ENCODE measurements at regions not wholly inside any gene's neighbourhood (a gene's known extent, or its start where the extent isn't known, plus 50 kb on each side); places are given as distances from the start of the nearest gene placed in this dataset.
"Not testable (repeated sequence)": the region's sequence is repeated elsewhere in the genome, so short reads cannot be mapped to it uniquely, and the experiment has no call there.

GRCh38 chr14:83913476-83913875 lies 1616.5 kb upstream of the FLRT2 start:
- no peak for DNase-seq
- ATAC-seq (replicated peaks): no peak
- Mint-ChIP-seq H3K27me3 (no peaks in the 10 kb centered on the region), H3K27ac (no peak overlapping the region), H3K4me3 (no peak overlapping the region), H3K4me1 (no peaks in the 10 kb centered on the region), H3K9me3 (peaks cover 4 to 10% of the 10 kb centered on the region in 2 donors), H3K36me3 (no peaks in the 10 kb centered on the region)

DNA sequence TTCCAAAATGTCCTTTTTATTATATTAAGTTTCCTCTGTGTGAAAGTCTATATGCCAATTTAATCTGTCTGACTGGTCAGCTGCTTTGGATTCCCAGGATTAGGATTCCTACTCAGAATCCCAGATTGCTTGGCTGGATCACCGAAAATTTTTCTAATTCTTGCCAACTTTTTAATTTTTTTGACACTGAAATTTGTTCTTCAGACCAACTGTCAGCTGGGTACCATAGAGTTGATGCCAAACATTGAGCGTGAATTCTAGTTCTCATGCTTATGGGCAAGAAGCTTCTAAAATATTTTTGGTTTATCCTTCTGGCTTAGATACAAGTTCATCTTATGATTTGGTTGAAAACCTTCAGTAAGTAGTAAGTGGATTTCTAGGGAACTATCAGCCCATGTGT lies 1611.4 kb upstream of the FLRT2 start:
- DNase-seq (no peak), ATAC-seq (replicated peaks) (no peak)
- no peak overlapping the region for H3K4me3 Mint-ChIP-seq
- H3K4me1 Mint-ChIP-seq: no peaks in the 10 kb centered on the region
- H3K27ac Mint-ChIP-seq: no peak overlapping the region
- no peaks in the 10 kb centered on the region for H3K36me3 Mint-ChIP-seq
- peaks cover 4 to 5% of the 10 kb centered on the region in 2 donors for H3K9me3 Mint-ChIP-seq
- no peaks in the 10 kb centered on the region for H3K27me3 Mint-ChIP-seq

DNA sequence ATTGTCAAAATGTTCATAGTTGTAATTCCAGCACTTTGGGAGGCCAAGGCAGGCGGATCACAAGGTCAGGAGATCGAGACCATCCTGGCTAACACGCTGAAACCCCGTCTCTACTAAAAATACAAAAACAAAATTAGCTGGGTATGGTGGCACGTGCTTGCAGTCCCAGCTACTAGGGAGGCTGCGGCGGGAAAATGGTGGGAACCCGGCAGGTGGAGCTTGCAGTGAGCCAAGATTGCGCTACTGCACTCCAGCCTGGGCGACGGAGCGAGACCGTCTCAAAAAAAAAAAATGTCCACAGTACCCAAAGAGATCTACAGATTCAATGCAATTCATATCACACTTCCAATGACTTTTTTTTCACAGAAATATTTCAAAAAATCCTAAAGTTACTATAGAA lies 1610.3 kb upstream of the FLRT2 start:
- not testable (repeated sequence) for H3K27me3 Mint-ChIP-seq; H3K4me1 Mint-ChIP-seq; H3K9me3 Mint-ChIP-seq; H3K27ac Mint-ChIP-seq; DNase-seq; H3K4me3 Mint-ChIP-seq; ATAC-seq (replicated peaks); H3K36me3 Mint-ChIP-seq

GRCh38 chr14:83923842-83924241 lies 1606.1 kb upstream of the FLRT2 start:
- no peak overlapping the region for H3K4me3 Mint-ChIP-seq
- no peaks in the 10 kb centered on the region for H3K27me3 Mint-ChIP-seq
- H3K36me3 Mint-ChIP-seq: no peaks in the 10 kb centered on the region
- H3K9me3 Mint-ChIP-seq: peaks cover 0 to 3% of the 10 kb centered on the region in 2 donors
- ATAC-seq (replicated peaks) (no peak), DNase-seq (no peak)
- no peak overlapping the region for H3K27ac Mint-ChIP-seq
- no peaks in the 10 kb centered on the region for H3K4me1 Mint-ChIP-seq

GRCh38 chr14:83924259-83924658 lies 1605.7 kb upstream of the FLRT2 start:
- no peak overlapping the region for H3K4me3 Mint-ChIP-seq
- H3K9me3 Mint-ChIP-seq: peaks cover 0 to 6% of the 10 kb centered on the region in 2 donors
- no peak overlapping the region for H3K27ac Mint-ChIP-seq
- DNase-seq (no peak), ATAC-seq (replicated peaks) (peak in 1 of 2 donors; percentile 19)
- H3K4me1 Mint-ChIP-seq: no peaks in the 10 kb centered on the region
- no peaks in the 10 kb centered on the region for H3K36me3 Mint-ChIP-seq
- no peaks in the 10 kb centered on the region for H3K27me3 Mint-ChIP-seq

DNA sequence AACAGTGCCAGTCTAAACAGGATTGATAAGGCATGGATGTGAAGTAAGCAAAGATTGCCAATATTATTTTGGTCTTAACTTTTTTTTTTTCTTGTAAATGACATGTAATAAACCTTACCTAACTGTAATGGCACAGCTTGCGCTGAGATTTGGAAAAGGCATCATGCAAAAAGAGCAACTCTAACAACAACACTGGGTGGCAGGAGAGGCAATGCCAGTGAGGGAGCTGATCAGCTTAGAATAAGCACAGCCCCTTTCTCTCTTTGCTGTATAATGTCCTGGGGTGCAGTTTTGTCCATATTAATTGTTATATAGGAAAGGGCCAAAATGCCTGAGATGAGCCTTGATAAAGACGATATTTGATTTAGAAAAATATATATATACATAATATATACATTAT lies 1589.7 kb upstream of the FLRT2 start:
- Mint-ChIP-seq H3K4me3 (no peak overlapping the region), H3K27me3 (no peaks in the 10 kb centered on the region), H3K36me3 (no peaks in the 10 kb centered on the region), H3K4me1 (no peaks in the 10 kb centered on the region), H3K9me3 (peaks cover 13 to 17% of the 10 kb centered on the region in 2 donors), H3K27ac (no peak overlapping the region)
- DNase-seq (no peak), ATAC-seq (replicated peaks) (no peak)

DNA sequence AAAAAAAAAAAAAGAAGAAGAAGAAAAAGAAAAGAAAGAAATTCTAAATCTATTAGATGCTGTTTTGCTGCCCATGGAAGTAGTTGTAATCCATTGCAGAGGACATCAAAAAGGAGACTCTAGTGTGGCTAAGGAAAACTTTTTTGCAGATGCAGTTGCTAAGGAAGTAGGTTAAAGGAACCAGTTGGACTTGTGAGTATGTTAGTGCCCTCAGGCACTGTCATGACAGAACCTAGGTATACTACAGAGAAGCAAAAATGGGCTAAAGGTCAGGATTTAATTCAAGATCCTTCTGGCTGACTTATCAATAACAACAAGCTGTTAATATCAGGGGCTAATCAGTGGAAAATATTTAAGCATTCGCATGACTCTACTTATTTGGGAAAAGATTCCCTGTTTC lies 1571.6 kb upstream of the FLRT2 start:
- Mint-ChIP-seq H3K4me1 (no peaks in the 10 kb centered on the region), H3K27me3 (no peaks in the 10 kb centered on the region), H3K9me3 (peaks cover 3 to 8% of the 10 kb centered on the region in 2 donors), H3K36me3 (no peaks in the 10 kb centered on the region), H3K27ac (no peak overlapping the region), H3K4me3 (no peak overlapping the region)
- ATAC-seq (replicated peaks) (no peak), DNase-seq (no peak)

DNA sequence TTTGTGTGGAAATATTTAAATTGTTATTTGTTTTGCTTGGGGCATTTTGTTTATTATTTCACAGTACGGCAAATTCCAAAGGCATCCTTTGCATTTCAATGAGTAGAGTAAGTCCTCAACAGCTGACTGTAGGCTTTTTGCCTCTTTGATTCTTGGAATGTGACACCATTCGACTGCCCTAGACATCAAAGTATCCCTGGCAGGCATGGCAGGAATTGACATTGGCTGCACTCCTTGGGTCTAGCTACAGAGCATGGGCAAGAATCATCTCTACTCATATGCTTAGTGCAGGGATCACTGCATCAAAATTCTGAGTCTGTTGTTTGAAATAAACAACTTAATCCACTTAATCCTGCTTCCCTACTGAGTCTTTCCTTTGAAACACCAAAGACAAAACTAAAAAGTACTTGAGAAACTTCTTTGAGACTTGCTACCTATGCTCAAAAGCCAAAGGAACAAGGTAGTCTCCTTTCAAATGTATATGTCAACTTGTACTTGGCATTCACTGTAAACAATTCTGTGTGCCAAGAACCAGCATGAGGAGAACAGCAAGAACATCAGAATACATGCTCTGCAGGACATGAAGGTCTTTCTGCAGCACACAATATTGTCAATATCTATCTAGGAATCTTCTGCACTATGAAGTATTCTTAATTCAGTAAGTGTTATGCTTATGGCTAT lies 1569.0 kb upstream of the FLRT2 start:
- H3K27ac Mint-ChIP-seq: no peak overlapping the region
- peaks cover 7 to 9% of the 10 kb centered on the region in 2 donors for H3K9me3 Mint-ChIP-seq
- no peaks in the 10 kb centered on the region for H3K27me3 Mint-ChIP-seq
- no peak for ATAC-seq (replicated peaks)
- H3K36me3 Mint-ChIP-seq: no peaks in the 10 kb centered on the region
- no peak for DNase-seq
- H3K4me1 Mint-ChIP-seq: no peaks in the 10 kb centered on the region
- no peak overlapping the region for H3K4me3 Mint-ChIP-seq

DNA sequence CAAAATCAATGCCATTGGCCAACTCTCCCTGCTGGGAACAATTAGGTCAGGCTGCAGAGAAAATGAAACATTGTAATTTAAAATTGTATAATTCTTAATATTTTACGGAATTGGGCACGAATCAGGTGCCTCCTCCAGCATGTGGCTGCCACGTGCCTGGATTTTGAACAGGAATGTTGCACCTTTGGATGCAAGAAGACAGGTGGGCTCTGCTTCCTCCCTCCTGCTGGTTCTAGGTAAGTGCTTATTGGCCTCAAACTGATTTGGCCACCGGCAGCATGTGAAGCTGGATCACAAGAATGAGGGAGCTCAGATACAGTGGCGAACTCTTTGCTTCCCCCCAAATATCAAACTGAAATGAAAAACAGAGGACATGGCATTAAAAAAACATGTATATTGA lies 1559.9 kb upstream of the FLRT2 start:
- ATAC-seq (replicated peaks): no peak
- Mint-ChIP-seq H3K36me3 (no peaks in the 10 kb centered on the region), H3K4me3 (no peak overlapping the region), H3K9me3 (peaks cover 0 to 15% of the 10 kb centered on the region in 2 donors), H3K27ac (no peak overlapping the region), H3K4me1 (no peaks in the 10 kb centered on the region), H3K27me3 (no peaks in the 10 kb centered on the region)
- no peak for DNase-seq

GRCh38 chr14:83972631-83973030 lies 1557.3 kb upstream of the FLRT2 start:
- Mint-ChIP-seq H3K4me3 (no peak overlapping the region), H3K4me1 (no peaks in the 10 kb centered on the region), H3K9me3 (peaks cover 0 to 10% of the 10 kb centered on the region in 2 donors)

DNA sequence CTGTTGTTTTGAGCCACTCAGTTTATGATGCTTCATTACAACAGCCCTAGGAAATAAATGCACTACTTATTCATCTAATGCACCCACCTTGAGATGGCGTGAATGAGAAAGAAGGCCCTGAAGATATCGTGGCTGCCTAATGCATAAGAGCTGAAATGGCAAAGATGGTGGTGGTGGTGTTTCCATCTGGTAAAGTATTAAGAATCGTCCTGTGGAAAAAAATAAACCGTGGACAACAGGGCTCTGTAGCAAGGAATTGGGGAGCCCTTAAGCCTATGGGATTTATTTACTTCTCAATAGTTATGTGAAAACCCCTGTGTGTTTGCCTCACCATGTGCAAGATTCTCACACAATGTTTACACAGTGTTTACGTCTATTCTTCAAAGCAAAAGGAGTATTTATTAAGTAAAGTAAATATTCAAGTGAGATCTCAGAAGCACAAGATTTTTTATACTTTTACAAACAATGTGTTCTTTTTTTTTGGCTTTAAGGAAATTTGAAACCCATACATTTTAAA lies 1555.2 kb upstream of the FLRT2 start:
- Mint-ChIP-seq H3K4me1 (no peaks in the 10 kb centered on the region), H3K36me3 (no peaks in the 10 kb centered on the region), H3K27ac (no peak overlapping the region), H3K9me3 (peaks cover 0 to 10% of the 10 kb centered on the region in 2 donors), H3K27me3 (no peaks in the 10 kb centered on the region), H3K4me3 (no peak overlapping the region)
- DNase-seq (no peak), ATAC-seq (replicated peaks) (no peak)

More at GRCh38 chr14:83972631-83973030, 1557.3 kb upstream of the FLRT2 start:
- DNase-seq: no peak
- no peaks in the 10 kb centered on the region for H3K36me3 Mint-ChIP-seq
- H3K27ac Mint-ChIP-seq: no peak overlapping the region
- no peak for ATAC-seq (replicated peaks)
- no peaks in the 10 kb centered on the region for H3K27me3 Mint-ChIP-seq

DNA sequence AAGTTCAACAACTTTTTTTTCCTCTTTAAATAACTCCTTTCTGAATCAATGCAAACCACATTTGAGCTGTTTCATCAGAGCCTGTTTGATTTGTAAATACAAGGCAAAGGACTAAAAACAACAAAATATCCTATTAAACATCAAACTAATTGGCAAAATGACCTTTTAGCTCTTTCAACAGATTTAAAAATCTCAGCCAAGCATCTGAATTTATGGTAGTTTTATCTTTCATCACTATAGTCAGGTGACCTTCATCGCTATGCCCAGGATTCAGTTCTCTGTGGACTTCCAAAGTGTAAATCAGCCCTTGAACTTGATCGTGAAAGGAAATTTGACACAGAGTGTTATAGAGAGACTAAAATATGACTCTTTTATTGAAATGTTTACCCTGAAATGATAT lies 1554.5 kb upstream of the FLRT2 start:
- H3K27ac Mint-ChIP-seq: no peak overlapping the region
- H3K27me3 Mint-ChIP-seq: no peaks in the 10 kb centered on the region
- ATAC-seq (replicated peaks) (no peak), DNase-seq (no peak)
- H3K36me3 Mint-ChIP-seq: no peaks in the 10 kb centered on the region
- peaks cover 0 to 10% of the 10 kb centered on the region in 2 donors for H3K9me3 Mint-ChIP-seq
- no peaks in the 10 kb centered on the region for H3K4me1 Mint-ChIP-seq
- no peak overlapping the region for H3K4me3 Mint-ChIP-seq

GRCh38 chr14:83975841-83976770 lies 1553.8 kb upstream of the FLRT2 start:
- H3K4me1 Mint-ChIP-seq: no peaks in the 10 kb centered on the region
- DNase-seq (no peak), ATAC-seq (replicated peaks) (no peak)
- H3K36me3 Mint-ChIP-seq: no peaks in the 10 kb centered on the region
- no peak overlapping the region for H3K27ac Mint-ChIP-seq
- H3K9me3 Mint-ChIP-seq: peaks cover 0 to 10% of the 10 kb centered on the region in 2 donors
- no peak overlapping the region for H3K4me3 Mint-ChIP-seq
- no peaks in the 10 kb centered on the region for H3K27me3 Mint-ChIP-seq

GRCh38 chr14:83977583-83977982 lies 1552.4 kb upstream of the FLRT2 start:
- Mint-ChIP-seq H3K4me1 (no peaks in the 10 kb centered on the region), H3K36me3 (no peaks in the 10 kb centered on the region), H3K27ac (no peak overlapping the region), H3K9me3 (peaks cover 4 to 14% of the 10 kb centered on the region in 2 donors), H3K27me3 (no peaks in the 10 kb centered on the region), H3K4me3 (no peak overlapping the region)
- no peak for DNase-seq
- no peak for ATAC-seq (replicated peaks)

Data from stimulated activated naive B cell treated with anti-CD40 and anti-IgM and Interleukin-4, amounts not matched to agents 10 μg/mL and 1 μg/mL and 100 μg/mL, for 72 hours (primary cell).